GM13976 (cell line): ENCODE measurements at regions not wholly inside any gene's neighbourhood (a gene's known extent, or its start where the extent isn't known, plus 50 kb on each side); places are given as distances from the start of the nearest gene placed in this dataset.

ENCODE experiments used
- DNase-seq: peaks from one replicate; pipeline ENCODE4 v3.0.0; 2012; ENCODE audit warnings: low spot score
- in situ Hi-C: fragments of 300-500 bp; cut with MboI; formaldehyde crosslinking; loops from one replicate; pipeline ENCODE4 v1.12.0; 2022; ENCODE audit warnings: low sequenced_read_pairs, mixed read lengths, inconsistent platforms; ENCODE audit not compliant: unreplicated experiment
- TF ChIP-seq, protein P1 (sequence below): IDR thresholded peaks from 2 replicates; pipeline ENCODE4 v1.5.1; 2012; ENCODE audit warnings: borderline replicate concordance, mild to moderate bottlenecking; ENCODE audit not compliant: insufficient read depth; ENCODE audit errors: extremely low read depth, missing control alignments, control extremely low read depth

DNA sequence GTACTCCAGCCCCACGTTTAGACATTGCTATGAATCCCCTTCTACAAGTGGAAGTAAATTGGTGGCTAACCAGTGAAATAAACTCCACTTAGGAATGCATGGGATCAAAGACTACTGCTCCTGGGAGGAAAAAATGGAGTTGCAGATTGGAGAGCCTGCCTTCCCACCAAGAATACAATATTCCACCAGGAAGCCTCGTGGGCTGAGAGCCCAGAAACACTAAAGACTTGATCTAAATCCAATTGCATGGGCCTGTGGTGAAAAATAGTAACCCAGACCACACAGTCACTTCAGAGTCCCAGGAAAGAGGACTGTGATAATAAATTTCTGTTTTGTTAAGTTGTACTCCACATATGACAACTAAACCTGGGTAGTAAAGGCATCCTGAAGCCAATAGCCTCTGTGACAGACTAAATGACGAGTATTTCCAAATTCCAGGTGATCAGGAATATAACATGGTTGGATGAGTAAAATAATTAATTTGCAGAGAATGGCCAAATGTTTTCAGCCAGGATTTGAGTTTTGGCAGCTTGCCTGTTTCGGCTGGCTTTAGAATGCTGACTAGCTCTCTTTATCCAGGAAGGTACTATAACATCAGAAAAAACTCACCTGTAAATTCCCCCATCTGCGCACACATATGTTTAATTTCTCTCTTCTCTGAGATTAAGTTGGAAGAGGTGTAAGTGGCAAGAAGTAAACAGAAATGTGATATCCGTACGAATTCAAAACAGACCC, 480.3 kb downstream of the LIG4 start:
- in situ Hi-C loops: no loop called here
- no peak for DNase-seq
- TF ChIP-seq, protein P1, sequence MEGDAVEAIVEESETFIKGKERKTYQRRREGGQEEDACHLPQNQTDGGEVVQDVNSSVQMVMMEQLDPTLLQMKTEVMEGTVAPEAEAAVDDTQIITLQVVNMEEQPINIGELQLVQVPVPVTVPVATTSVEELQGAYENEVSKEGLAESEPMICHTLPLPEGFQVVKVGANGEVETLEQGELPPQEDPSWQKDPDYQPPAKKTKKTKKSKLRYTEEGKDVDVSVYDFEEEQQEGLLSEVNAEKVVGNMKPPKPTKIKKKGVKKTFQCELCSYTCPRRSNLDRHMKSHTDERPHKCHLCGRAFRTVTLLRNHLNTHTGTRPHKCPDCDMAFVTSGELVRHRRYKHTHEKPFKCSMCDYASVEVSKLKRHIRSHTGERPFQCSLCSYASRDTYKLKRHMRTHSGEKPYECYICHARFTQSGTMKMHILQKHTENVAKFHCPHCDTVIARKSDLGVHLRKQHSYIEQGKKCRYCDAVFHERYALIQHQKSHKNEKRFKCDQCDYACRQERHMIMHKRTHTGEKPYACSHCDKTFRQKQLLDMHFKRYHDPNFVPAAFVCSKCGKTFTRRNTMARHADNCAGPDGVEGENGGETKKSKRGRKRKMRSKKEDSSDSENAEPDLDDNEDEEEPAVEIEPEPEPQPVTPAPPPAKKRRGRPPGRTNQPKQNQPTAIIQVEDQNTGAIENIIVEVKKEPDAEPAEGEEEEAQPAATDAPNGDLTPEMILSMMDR: no peak

- no peak for DNase-seq
- TF ChIP-seq, protein P1: no peak
- in situ Hi-C loops: no loop called here
Observed at GRCh38 chr13:107733276-107733675, 482.1 kb downstream of the LIG4 start.

DNA sequence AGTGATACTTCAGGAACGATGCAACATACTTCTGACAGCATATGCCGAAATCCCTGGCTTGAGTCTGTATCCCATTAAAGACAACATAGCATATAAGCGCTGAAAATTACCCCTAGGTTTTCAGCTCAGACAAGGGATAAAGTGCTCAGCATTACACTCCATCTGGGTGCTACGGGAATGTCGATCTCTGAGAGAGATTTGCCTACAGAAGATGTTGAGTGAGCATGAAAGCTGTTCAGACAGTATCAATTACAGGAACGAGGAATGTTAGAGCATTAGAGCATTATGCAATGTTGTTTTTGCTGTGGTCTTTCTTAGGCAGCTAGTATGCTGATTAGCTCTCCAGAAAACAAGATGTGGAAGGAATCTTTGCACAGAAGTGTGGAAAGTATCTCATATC, 484.5 kb downstream of the LIG4 start:
- in situ Hi-C loops: no loop called here
- TF ChIP-seq, protein P1: no peak
- DNase-seq: no peak

GRCh38 chr13:107721125-107721869, 494.0 kb downstream of the LIG4 start:
- no peak for DNase-seq
- TF ChIP-seq, protein P1: no peak
- in situ Hi-C loops: no loop called here

DNA sequence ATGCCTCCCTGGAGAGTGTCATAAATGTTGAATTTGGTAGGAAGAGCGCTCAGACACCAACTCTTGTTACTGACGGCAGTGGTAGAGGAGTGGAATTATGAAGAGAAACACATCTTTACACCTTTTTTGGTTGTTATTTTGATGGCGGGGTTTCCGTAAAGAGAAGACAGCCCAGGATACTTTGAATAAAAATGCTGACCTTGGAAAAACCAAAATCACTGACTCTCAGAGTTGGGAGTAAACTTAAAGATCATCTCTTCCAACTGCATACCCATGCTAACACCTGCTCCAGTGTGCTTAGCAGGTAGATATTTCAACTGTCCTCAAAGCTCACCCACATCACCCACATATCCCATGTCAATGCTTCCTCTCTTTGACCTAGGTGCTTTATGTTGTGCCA, 498.6 kb downstream of the LIG4 start:
- TF ChIP-seq, protein P1: no peak
- no peak for DNase-seq
- in situ Hi-C loops: no loop called here

- in situ Hi-C loops: no loop called here
- DNase-seq: no peak
- TF ChIP-seq, protein P1: no peak
Observed at GRCh38 chr13:107716241-107716640, 499.1 kb downstream of the LIG4 start.

DNA sequence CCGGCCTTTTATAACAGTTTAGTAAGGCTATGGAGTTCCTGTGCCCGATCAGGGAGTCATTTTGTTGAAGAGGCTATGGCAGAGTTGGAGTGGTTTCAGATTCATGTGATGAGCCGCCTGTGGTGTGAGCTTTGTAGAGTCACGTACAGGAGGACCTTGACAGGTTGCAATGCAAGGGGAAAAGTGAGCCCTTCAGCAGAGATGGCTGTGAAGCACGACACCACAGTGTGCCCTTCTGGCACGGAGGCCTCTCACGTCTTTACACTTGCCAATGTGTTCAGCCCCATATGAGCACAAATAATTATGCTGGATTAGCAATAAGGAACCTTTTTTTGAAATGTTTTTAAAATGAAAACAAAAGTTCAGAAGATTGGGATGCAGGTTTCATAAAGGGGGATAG, 499.8 kb downstream of the LIG4 start:
- in situ Hi-C loops: no loop called here
- TF ChIP-seq, protein P1: no peak
- DNase-seq: no peak
